Fibroblast of lung (primary cell): ENCODE measurements at regions not wholly inside any gene's neighbourhood (a gene's known extent, or its start where the extent isn't known, plus 50 kb on each side); places are given as distances from the start of the nearest gene placed in this dataset.

Experiments
- CTCF ChIP-seq, 2 donors: IDR thresholded peaks in 1 of 2; conservative IDR thresholded peaks in 1 of 2; 1 replicate in 1 of 2; 2 replicates in 1 of 2; pipeline ENCODE4 v1.5.1; 2011 to 2012; ENCODE audit warnings: low read length in 2 of 2, control low read depth in 1 of 2, inconsistent platforms in 1 of 2, low read depth in 1 of 2, mild to moderate bottlenecking in 1 of 2
- EZH2 ChIP-seq: IDR thresholded peaks from 2 replicates; pipeline ENCODE4 v1.5.1; 2012; ENCODE audit warnings: low read length, control low read depth, mild to moderate bottlenecking; ENCODE audit errors: missing control alignments

- TF ChIP-seq CTCF (conservative IDR thresholded peaks at IDR 0.05 in 1 of 2, IDR thresholded peaks at IDR 0.05 in 1 of 2; ENCODE audit: low read depth in 1 of 2, low read length in 2 of 2) (no peak), EZH2 (no peak)
Observed at GRCh38 chr2:122851972-122852531, 1096.6 kb downstream of the TSN start.
